ENCODE measurements at regions not wholly inside any gene's neighbourhood (a gene's known extent, or its start where the extent isn't known, plus 50 kb on each side); places are given as distances from the start of the nearest gene placed in this dataset.

DNA sequence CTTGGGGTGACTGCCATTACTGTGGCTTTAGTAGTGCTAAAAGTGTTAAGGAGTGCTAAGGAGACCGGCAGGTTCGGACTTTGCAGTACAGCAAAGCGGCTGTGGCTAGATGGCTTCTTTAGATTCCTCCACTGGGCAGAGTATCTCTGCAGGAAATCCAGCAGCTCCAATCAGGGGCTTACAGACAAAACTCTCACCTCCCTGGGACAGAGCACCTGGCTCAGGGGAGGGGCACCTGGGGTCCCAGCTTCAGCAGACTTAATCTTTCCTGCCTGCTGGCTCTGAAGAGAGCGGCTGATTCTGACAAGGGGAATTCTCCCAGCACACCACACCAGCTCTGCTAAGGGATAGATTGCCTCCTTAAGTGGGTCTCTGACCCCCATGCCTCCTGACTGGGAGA, 668.8 kb upstream of the TENM4 start:
- TF ChIP-seq CTCF (conservative IDR thresholded peaks at IDR 0.05; ENCODE audit: low read length), result no peak
- TF ChIP-seq EZH2phosphoT487 (IDR thresholded peaks at IDR 0.05; ENCODE audit: borderline replicate concordance, low read depth, low read length), result no peak
